CD4-positive, alpha-beta T cell treated with Interleukin-21 for 1 hour (primary cell): ENCODE measurements at regions not wholly inside any gene's neighbourhood (a gene's known extent, or its start where the extent isn't known, plus 50 kb on each side); places are given as distances from the start of the nearest gene placed in this dataset.
"Not testable (repeated sequence)": the region's sequence is repeated elsewhere in the genome, so short reads cannot be mapped to it uniquely, and the experiment has no call there.

ENCODE experiments used
- DNase-seq: peaks from one replicate; pipeline ENCODE4 v3.0.0-alpha.2; 2020

- no peak for DNase-seq
Observed at GRCh38 chr14:81584495-81584894, 50.8 kb upstream of the SEL1L start.

GRCh38 chr14:81589381-81590065 is 55.9 kb upstream of the SEL1L start:
- no peak for DNase-seq

- no peak for DNase-seq
Observed at GRCh38 chr14:81591266-81591665, 57.6 kb upstream of the SEL1L start.

GRCh38 chr14:81594012-81594411 is 60.4 kb upstream of the SEL1L start:
- DNase-seq: no peak

DNA sequence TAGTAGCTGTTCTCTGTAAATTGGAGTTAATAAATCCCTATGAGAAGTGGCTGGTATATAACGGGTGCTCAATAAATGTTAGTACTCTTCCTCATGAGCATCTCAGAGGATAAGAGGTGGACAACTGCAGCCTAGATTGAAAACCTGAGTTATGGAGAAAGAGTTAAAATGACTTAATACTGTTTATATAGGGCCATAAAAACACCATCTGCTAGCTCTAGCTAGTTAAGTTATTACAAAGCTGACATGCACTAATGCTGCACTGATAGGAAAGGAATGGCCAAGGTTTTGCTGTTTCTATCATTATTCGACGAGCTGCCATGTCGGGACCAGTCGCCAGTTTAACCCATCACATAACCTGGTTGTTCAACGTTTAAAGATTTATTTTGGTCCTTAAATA is 72.0 kb upstream of the SEL1L start:
- no peak for DNase-seq

- DNase-seq: no peak
Observed at GRCh38 chr14:81613341-81614045, 79.8 kb upstream of the SEL1L start.

DNA sequence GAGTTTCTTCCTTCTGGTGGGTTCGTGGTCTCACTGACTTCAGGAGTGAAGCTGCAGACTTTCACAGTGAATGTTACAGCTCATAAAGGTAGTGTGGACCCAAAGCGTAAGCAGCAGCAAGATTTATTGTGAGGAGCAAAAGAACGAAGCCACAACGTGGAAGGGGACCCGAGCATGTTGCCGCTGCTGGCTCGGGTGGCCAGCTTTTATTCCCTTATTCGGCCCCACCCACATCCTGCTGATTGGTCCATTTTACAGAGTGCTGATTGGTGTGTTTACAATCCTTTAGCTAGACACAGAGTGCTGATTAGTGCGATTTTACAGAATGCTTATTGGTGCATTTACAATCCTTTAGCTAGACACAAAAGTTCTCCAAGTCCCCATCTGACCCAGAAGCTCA is 80.6 kb upstream of the SEL1L start:
- DNase-seq: not testable (repeated sequence)

DNA sequence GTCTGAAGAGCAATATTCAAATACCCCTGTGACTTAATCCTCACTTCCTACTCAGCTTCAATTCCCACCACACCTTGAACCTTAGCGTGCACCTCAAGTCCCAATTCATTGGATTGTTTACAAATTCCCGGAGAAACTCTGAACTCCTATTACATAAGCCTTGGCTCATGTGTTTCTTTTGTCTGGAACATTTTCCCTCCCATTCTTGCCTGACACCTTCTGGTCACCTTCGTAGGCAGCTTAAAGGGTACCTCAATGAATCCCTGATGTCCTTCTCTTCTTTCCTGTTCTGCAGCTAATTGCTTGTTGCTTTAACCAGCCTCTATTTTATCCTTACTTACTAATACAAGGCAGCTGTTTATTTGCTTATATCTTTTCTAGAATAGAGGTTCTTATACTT is 85.0 kb upstream of the SEL1L start:
- DNase-seq: no peak

DNA sequence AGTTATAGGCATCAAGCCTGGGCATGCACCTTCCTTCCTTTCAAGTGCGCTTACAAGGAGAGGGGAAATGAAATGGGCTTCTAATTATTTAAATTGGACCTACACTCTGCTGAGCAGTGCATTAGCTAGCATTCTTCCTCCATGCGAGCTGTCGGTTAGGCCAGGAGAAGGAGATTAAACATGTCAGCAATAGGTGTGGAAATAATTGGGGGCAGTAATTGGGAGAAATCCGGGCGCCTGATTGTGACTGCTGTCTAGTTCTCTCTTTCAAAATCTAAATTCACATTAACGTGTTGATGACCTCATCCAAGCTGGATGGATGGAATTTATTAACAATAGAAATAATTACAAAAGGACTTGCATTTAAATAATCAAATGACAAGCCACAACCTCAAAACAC is 86.2 kb upstream of the SEL1L start:
- DNase-seq: no peak

DNA sequence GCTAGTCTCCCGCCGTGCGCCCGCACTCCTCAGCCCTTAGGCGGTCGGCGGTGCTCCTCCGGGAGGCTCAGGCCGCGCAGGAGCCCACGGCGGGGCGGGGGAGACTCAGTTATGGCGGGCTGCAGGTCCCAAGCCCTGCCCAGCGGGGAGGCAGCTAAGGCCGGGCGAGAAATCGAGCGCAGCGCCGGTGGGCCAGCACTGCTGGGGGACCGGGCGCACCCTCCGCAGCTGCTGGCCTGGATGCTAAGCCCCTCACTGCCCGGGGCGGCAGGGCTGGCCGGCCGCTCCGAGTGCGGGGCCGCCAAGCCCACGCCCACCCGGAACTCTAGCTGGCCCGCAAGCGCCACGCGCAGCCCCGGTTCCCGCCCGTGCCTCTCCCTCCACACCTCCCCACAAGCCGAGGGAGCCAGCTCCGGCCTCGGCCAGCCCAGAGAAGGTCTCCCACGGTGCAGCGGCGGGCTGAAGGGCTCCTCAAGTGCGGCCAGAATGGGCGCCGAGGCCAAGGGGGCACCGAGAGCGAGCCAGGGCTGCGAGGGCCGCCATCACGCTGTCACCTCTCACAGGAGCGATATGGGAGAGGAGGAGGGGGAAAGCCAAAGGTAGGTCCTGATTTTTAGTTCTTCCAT is 90.2 kb upstream of the SEL1L start:
- DNase-seq: not testable (repeated sequence)

GRCh38 chr14:81625343-81625742 is 91.7 kb upstream of the SEL1L start:
- DNase-seq: no peak

DNA sequence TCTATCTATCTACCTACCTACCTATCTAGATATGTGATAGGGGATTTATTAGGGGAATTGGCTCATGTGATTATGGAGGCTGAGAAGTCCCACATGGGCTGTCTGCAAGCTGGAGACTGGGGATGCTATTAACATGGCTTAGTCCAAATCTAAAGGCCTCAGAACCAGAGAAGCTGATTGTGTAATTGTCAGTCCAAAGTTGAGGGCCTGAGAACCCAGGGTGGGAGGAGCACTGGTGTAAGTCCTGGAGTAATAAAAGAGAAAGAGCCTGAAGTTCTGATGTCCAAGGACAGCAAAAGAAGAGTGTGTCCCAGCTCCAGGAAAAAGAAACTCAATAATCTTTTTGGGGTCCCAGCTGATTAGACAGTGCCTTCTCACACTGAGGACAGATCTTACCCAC is 98.5 kb upstream of the SEL1L start:
- DNase-seq: no peak

DNA sequence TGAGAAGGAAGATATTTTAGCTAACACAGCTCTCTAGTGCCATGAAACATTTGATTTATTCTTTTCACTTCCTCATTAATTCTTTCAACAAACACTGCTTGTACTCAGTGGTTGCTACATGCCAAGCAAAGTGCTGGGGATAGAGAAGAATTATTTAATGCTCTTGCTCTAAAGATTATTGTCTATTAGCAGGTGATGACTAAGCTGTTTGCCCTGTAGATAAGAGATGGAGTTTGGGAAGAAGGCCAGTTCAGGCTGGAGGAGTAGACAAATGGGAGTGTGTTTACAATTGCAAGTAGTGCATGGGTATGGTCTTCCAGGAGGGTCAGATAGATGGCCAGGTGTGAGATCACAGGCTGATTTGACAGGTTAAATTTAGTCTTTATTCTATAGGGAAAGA is 99.8 kb upstream of the SEL1L start:
- no peak for DNase-seq

- DNase-seq: no peak
Observed at GRCh38 chr14:81637639-81638038, 104.0 kb upstream of the SEL1L start.

DNA sequence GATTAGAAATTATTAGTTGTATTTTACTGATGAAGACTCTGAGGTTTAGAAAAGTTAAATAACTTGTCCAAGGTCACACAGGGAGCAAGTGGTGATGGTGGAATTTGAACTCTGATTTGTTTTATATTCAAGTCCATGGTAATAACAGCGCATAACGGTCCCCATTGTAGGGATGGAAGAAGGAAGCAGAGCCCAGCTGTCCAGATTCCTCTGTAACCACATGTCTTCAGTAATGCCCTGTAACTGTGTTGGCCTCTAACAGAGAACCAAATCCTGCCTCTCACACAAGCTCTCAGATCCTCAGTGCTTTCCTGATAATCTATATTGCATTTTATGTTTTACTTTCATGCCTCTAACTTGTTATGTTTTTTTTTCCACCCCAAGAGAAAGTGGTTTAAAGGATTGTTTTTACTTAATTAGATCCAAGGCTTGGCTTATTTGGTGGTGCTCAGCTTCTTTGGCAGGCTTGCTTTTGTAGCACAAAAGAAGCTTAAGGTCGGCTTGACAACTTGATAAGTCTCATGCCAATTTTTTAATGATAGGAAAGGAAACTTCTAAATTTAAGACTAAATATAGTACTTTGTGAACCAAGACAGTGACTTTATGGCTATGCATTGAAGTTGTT is 105.1 kb upstream of the SEL1L start:
- no peak for DNase-seq

DNA sequence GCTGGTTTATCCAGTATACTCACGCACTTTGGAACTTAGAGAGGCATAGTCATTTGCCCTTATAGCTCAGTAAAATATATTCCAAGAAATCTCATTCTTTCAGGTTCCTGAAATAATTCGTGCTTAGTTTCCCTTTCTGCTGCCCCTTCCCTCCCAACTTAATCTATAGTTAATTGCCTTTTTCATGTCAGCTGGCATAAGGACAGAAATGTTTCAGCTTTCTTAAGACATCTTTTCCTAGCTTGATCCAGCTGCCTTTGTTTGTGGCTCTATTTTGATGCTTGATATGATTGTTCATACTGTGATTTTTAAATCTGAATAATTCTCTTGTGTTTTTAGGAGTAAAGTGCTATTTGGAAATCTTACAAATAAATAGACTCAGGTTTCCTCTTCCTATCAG is 120.0 kb upstream of the SEL1L start:
- no peak for DNase-seq

GRCh38 chr14:81655423-81656314 is 122.0 kb upstream of the SEL1L start:
- no peak for DNase-seq

- no peak for DNase-seq
Observed at GRCh38 chr14:81656811-81657210, 123.2 kb upstream of the SEL1L start.

GRCh38 chr14:81662066-81662465 is 128.4 kb upstream of the SEL1L start:
- no peak for DNase-seq

DNA sequence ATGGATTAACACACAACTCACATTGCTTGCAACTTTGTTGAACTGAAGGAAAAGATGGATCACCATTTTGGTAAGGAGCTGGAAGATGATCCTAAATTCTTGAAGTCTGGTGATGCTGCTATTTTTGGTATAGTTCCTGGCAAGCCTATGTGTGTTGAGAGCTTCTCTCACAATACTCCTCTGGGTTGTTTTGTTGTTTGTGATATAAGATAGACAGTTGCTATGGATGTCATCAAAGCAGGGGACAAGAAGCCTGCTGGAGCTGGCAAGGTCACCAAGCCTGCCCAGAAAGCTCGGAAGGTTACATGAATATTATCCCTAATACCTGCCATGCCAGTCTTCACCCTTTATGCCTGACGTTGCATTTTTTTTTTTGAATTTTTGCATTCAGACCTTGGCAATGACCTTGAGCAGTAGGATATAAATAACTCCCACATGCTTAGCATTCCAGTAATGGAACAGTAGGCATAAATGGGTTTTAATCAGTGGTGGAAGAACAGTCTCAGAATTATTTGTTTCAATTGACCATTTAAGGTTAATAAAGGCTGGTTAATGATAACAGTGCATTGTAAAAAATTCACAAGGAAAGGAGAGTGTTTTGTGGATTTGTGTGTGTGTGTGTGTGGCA is 129.0 kb upstream of the SEL1L start:
- DNase-seq: no peak

- DNase-seq: no peak
Observed at GRCh38 chr14:81668626-81669274, 135.1 kb upstream of the SEL1L start.

- DNase-seq: no peak
Observed at GRCh38 chr14:81669308-81669707, 135.7 kb upstream of the SEL1L start.
